Astrocyte (in vitro differentiated cells and primary cell): ENCODE measurements at regions not wholly inside any gene's neighbourhood (a gene's known extent, or its start where the extent isn't known, plus 50 kb on each side); places are given as distances from the start of the nearest gene placed in this dataset.

ENCODE experiments used
- EZH2 ChIP-seq: IDR thresholded peaks from 2 replicates; pipeline ENCODE4 v1.6.1; 2012; ENCODE audit warnings: mild to moderate bottlenecking, low read length, inconsistent platforms; ENCODE audit not compliant: insufficient read depth
- TF ChIP-seq, protein P1 (sequence below): IDR thresholded peaks from 2 replicates; pipeline ENCODE4 v1.5.1; 2011; ENCODE audit warnings: low read depth, mild to moderate bottlenecking, inconsistent platforms, low read length, moderate library complexity; ENCODE audit not compliant: insufficient read depth

DNA sequence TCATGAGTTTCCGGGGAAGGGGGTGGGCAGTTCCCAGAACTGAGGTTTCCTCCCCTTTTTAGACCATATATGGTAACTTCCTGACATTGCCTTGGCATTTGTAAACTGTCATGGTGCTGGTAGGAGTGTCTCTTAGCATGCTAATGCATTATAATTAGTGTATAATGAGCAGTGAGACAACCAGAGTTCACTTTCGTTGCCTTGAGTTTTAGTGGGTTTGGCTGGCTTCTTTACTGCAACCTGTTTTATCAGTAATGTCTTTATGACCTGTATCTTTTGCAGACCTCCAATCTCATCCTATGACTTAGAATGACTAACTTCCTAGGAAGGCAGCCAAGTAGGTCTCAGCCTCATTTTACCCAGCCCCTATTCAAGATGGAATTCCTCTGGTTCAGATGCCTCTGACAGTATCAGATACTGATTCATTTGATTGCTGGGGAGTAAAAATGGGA lies 447.3 kb downstream of the XIRP2 start:
- TF ChIP-seq, protein P1, sequence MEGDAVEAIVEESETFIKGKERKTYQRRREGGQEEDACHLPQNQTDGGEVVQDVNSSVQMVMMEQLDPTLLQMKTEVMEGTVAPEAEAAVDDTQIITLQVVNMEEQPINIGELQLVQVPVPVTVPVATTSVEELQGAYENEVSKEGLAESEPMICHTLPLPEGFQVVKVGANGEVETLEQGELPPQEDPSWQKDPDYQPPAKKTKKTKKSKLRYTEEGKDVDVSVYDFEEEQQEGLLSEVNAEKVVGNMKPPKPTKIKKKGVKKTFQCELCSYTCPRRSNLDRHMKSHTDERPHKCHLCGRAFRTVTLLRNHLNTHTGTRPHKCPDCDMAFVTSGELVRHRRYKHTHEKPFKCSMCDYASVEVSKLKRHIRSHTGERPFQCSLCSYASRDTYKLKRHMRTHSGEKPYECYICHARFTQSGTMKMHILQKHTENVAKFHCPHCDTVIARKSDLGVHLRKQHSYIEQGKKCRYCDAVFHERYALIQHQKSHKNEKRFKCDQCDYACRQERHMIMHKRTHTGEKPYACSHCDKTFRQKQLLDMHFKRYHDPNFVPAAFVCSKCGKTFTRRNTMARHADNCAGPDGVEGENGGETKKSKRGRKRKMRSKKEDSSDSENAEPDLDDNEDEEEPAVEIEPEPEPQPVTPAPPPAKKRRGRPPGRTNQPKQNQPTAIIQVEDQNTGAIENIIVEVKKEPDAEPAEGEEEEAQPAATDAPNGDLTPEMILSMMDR: no peak
- TF ChIP-seq EZH2: no peak
